Muscle of leg (tissue), 3 donors: ENCODE measurements at regions not wholly inside any gene's neighbourhood (a gene's known extent, or its start where the extent isn't known, plus 50 kb on each side); places are given as distances from the start of the nearest gene placed in this dataset.

ENCODE experiments used
- DNase-seq: peaks from one replicate; pipeline ENCODE4 v3.0.0; 2013
- H3K27ac ChIP-seq: one replicate; pipeline ENCODE4 v1.5.1; 2013; ENCODE audit warnings: mild to moderate bottlenecking, low read length, control low read depth
- H3K27me3 ChIP-seq: one replicate; pipeline ENCODE4 v1.6.1; 2013; ENCODE audit warnings: low read length; ENCODE audit not compliant: control insufficient read depth, insufficient read depth
- H3K36me3 ChIP-seq: one replicate; pipeline ENCODE4 v1.6.1; 2013; ENCODE audit warnings: low read length; ENCODE audit not compliant: control insufficient read depth, insufficient read depth
- H3K4me1 ChIP-seq: one replicate; pipeline ENCODE4 v1.6.1; 2013; ENCODE audit warnings: low read length; ENCODE audit not compliant: control insufficient read depth, insufficient read depth
- H3K4me3 ChIP-seq: one replicate; pipeline ENCODE4 v1.5.1; 2013; ENCODE audit warnings: low read length, control low read depth
- H3K9me3 ChIP-seq: replicated peaks from 2 replicates; pipeline ENCODE4 v1.6.1; 2013; ENCODE audit warnings: low read depth, low read length; ENCODE audit not compliant: control insufficient read depth
- WGBS: methylation state at CpG from one replicate; pipeline ENCODE4 v1.1.5; 2013; ENCODE audit warnings: missing lambda C conversion rate; ENCODE audit not compliant: insufficient coverage; 5-methylcytosine and 5-hydroxymethylcytosine counted together

DNA sequence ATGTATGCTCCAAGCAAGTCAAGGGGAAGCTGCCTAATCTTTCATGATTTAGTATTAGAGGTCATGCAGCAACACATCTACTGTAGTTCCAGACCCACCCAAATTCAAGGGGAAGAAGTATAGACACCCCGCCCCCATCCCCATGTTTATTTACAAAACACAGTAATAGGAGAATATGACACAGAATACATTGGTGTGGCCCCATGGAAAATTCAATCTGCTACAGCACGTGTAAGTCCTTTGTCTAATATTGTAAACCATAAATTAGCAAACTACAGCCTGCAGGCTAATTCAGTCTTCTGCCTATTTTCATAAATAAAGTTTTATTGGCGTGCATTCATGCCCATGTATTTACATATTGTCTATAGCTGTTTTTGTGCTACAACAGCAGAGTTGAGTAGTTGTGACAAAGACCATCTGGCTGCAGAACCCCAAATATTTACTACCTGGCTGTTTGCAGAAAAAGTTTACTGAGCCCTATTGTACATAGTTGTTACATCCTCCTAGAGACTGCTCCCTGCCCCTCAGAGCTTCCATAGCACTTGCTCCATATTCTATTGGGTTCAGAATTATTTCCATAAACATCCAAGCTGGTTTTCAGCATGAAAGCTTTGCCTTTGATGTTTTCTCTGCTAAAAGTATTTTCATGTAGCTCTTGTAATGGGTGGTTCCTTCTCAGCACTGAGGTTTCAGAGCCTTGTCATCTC lies 326.8 kb upstream of the CPEB2 start:
- H3K36me3 ChIP-seq = no peaks in the 10 kb centered on the region
- H3K4me1 ChIP-seq = no peaks in the 10 kb centered on the region
- H3K27ac ChIP-seq = no peak overlapping the region
- no peak for DNase-seq
- no CpG with 5 or more reads among the region's 3 CpGs for WGBS
- no peak overlapping the region for H3K4me3 ChIP-seq
- H3K9me3 ChIP-seq = no peaks in the 10 kb centered on the region
- no peaks in the 10 kb centered on the region for H3K27me3 ChIP-seq

DNA sequence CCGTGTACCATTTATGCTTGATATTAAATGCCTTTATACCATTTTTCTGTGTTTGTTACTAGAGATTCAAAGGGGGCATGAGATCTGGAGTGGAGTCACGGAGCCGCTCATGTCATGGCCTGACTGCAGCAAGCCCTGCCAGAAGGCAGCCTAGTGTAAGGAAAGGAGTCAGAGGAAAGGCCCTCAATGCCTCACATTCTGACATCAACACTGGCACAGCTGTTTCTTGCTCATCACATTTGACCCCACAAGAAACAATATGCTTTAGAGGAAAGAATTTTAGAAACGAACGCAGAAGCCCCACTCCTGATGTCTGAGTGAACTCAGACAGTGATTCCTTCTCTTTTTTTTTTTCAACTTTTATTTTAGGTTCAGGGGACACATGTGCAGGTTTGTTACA lies 322.4 kb upstream of the CPEB2 start:
- Histone ChIP-seq H3K4me3 (no peak overlapping the region), H3K4me1 (no peaks in the 10 kb centered on the region), H3K27ac (no peak overlapping the region), H3K27me3 (no peaks in the 10 kb centered on the region), H3K9me3 (peaks cover 11% of the 10 kb centered on the region), H3K36me3 (no peaks in the 10 kb centered on the region)
- no CpG with 5 or more reads among the region's 5 CpGs for WGBS
- DNase-seq = no peak

GRCh38 chr4:14681330-14681729 lies 321.0 kb upstream of the CPEB2 start:
- no peak overlapping the region for H3K4me3 ChIP-seq
- no CpG with 5 or more reads among the region's 4 CpGs for WGBS
- H3K9me3 ChIP-seq = peaks cover 11% of the 10 kb centered on the region
- no peak overlapping the region for H3K27ac ChIP-seq
- no peaks in the 10 kb centered on the region for H3K27me3 ChIP-seq
- H3K36me3 ChIP-seq = no peaks in the 10 kb centered on the region
- H3K4me1 ChIP-seq = no peaks in the 10 kb centered on the region
- DNase-seq = no peak

DNA sequence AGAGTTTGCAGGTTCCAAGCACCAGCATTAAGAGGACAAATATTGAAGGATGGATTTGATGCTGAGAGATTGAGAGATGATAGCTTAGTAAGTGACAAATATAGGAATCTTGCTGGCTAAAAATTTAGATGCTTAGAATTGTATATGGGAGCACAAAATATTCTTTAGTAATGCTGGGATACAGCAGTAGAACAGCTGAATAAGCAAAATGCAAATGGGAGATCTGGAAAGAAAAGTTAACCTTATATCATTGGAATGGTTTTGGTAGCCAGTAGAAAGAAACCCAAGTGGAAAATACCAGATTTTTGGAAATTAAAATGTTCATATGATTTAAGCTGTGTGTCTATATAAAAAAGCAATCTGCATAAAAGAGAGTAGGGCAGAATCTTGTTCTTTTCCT lies 308.6 kb upstream of the CPEB2 start:
- no peaks in the 10 kb centered on the region for H3K27me3 ChIP-seq
- peaks cover 4% of the 10 kb centered on the region for H3K9me3 ChIP-seq
- H3K4me3 ChIP-seq = no peak overlapping the region
- H3K36me3 ChIP-seq = no peaks in the 10 kb centered on the region
- DNase-seq = no peak
- no peak overlapping the region for H3K27ac ChIP-seq
- no peaks in the 10 kb centered on the region for H3K4me1 ChIP-seq

DNA sequence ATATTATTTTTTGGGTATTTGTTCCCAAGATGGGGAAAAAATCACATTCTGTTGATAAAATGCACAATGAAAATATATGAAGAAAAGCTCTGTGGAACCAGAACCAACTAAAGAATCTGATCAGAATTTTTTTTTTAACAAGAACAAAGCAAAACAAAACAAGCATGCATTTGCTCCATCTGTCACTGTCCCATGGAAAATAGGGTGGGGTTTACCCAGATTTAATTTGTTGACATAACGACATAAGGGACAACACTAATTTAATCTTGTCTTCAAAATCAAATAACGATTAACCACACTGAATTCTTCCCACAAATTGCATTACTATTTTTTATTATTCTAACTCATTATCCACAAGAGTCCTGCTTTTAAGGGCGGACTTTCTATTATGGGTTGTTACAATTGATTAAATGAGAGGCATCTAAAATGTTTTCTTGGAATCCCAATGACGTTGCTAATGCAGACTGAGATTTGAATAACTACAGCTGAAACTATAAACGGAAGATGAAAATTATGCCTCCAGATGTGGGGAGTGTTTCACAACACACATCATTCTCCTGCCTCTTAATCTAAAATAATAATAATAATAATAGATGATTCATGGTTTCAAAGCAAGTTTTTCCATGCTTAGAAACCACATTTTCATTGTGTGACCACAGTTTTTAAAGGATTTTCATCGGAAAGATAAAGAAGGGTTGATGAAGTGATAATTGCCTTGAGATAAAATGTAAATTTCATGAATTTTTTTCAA lies 307.0 kb upstream of the CPEB2 start:
- no peak overlapping the region for H3K27ac ChIP-seq
- H3K27me3 ChIP-seq = no peaks in the 10 kb centered on the region
- H3K4me1 ChIP-seq = no peaks in the 10 kb centered on the region
- H3K36me3 ChIP-seq = no peaks in the 10 kb centered on the region
- DNase-seq = no peak
- no CpG with 5 or more reads among the region's 6 CpGs for WGBS
- H3K4me3 ChIP-seq = no peak overlapping the region
- H3K9me3 ChIP-seq = peaks cover 4% of the 10 kb centered on the region

GRCh38 chr4:14700083-14700482 lies 302.2 kb upstream of the CPEB2 start:
- no peaks in the 10 kb centered on the region for H3K36me3 ChIP-seq
- no peaks in the 10 kb centered on the region for H3K4me1 ChIP-seq
- no peak for DNase-seq
- no peak overlapping the region for H3K27ac ChIP-seq
- no peaks in the 10 kb centered on the region for H3K27me3 ChIP-seq
- H3K9me3 ChIP-seq = no peaks in the 10 kb centered on the region
- no peak overlapping the region for H3K4me3 ChIP-seq

DNA sequence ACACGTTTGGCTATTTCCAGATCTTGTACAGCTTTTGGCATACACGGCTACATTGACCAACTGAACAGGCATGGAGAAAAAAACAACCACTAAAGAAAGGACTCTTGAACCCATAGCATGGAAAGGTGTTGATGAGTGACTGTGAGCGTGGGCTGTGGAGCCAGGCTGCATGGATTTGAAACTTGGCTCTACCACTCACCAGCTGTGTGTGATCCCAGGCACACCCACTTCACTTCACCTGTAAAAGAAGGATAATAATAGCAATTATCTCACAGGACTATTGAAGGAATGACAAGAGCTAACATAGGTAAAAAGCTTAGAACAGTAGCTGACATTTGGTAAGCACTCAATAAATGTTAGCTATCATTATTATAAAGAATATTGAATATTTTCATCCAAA lies 301.7 kb upstream of the CPEB2 start:
- H3K27ac ChIP-seq = no peak overlapping the region
- H3K36me3 ChIP-seq = no peaks in the 10 kb centered on the region
- no peak for DNase-seq
- no peak overlapping the region for H3K4me3 ChIP-seq
- no peaks in the 10 kb centered on the region for H3K4me1 ChIP-seq
- no CpG with 5 or more reads among the region's 3 CpGs for WGBS
- H3K27me3 ChIP-seq = no peaks in the 10 kb centered on the region
- H3K9me3 ChIP-seq = no peaks in the 10 kb centered on the region

DNA sequence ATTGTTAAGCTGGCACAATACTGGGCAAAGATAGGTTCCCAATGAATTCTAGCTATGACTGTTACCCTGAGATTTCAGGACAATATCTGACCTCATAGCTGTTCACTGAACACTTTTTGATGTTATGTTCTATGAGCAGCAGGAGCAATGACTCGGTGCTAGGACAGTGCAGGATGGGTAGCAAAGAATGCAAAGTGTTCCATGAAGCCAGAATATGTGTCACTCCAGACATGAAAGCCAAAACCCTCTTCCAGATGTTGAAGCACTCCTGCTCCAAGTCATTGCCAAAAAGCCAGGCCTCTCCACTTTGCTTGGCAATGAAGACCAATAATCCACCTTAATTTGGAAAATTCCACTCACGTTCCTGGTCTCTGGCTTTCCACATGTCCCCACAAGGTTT lies 300.9 kb upstream of the CPEB2 start:
- no peaks in the 10 kb centered on the region for H3K4me1 ChIP-seq
- no peaks in the 10 kb centered on the region for H3K36me3 ChIP-seq
- no peak overlapping the region for H3K27ac ChIP-seq
- H3K4me3 ChIP-seq = no peak overlapping the region
- 60% methylated on average over 1 of the region's 2 CpGs for WGBS
- no peak for DNase-seq
- H3K27me3 ChIP-seq = no peaks in the 10 kb centered on the region
- H3K9me3 ChIP-seq = no peaks in the 10 kb centered on the region

DNA sequence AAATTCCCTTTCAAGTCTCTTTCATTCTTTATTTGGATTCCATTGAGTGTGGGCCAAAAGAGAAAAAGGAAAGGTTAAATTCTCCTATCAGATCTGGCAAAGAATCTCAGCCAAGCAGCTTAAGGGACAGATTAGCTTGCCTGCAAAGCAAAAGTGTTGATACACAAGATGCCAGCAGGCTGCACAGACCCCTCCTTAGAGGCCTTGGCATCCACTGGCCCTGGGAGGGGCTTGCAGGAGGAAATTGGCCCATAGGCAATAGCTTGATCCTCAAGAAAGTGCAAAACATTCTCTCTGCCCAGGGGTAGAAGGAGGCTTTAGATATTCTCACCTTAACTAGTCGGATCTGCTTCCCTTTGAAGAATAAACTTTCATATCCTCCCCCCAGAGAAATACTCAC lies 300.4 kb upstream of the CPEB2 start:
- Histone ChIP-seq H3K27me3 (no peaks in the 10 kb centered on the region), H3K36me3 (no peaks in the 10 kb centered on the region), H3K9me3 (no peaks in the 10 kb centered on the region), H3K4me3 (no peak overlapping the region), H3K4me1 (no peaks in the 10 kb centered on the region), H3K27ac (no peak overlapping the region)
- no peak for DNase-seq
- 20% methylated on average over 1 of the region's 1 CpG for WGBS

- DNase-seq = no peak
- Histone ChIP-seq H3K4me3 (no peak overlapping the region), H3K27me3 (no peaks in the 10 kb centered on the region), H3K4me1 (no peaks in the 10 kb centered on the region), H3K27ac (no peak overlapping the region), H3K36me3 (no peaks in the 10 kb centered on the region), H3K9me3 (no peaks in the 10 kb centered on the region)
Observed at GRCh38 chr4:14708574-14708973, 293.7 kb upstream of the CPEB2 start.

DNA sequence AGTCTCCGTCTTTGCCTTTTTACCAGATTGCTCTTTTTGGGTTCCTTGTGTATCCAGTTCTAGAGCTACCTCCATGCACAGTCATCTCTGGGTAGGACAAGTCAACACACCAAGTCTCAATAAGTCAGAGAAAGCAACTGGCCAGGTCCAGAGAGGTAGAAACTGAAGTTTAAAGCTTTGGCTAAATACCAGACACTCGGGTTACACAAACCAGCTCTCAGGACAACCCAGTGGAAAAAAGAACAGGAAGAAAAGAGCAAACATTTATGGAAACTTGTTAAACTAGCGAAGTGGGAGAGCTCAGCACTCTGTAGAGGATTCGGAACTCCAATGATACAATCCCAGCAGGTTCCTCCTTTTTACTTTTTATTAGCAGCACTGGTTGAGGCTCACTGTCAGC lies 291.0 kb upstream of the CPEB2 start:
- no peak for DNase-seq
- WGBS = 62% methylated on average over 3 of the region's 4 CpGs
- Histone ChIP-seq H3K9me3 (no peaks in the 10 kb centered on the region), H3K27ac (no peak overlapping the region), H3K27me3 (no peaks in the 10 kb centered on the region), H3K36me3 (no peaks in the 10 kb centered on the region), H3K4me3 (no peak overlapping the region), H3K4me1 (no peaks in the 10 kb centered on the region)
